ENCODE measurements at regions not wholly inside any gene's neighbourhood (a gene's known extent, or its start where the extent isn't known, plus 50 kb on each side); places are given as distances from the start of the nearest gene placed in this dataset.

DNA sequence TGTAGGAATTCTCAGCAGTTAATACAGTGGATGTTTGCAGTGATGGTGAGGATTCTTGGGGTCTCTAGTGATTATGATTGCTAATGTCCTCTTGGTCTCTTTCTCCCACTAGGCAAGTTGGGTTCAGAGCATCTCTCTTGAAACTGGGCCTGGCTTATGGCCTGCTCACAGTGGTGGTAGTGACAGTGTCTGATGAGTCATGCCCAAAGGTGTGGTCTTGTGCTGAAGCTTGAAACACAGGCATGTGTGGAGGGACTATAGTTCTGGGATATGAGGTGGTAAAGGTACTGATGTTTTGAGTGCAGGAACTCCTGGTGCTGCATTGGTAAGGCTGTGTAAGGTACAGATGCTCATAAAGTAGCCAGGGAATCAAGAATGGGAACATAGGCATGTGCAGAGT is 231.1 kb downstream of the FAM170A start:
- no peak for DNase-seq
- no peak overlapping the region for H3K27ac ChIP-seq
- no peaks in the 10 kb centered on the region for H3K4me1 ChIP-seq
- no peak overlapping the region for H3K4me3 ChIP-seq
- H3K9me3 ChIP-seq: peaks cover 0 to 2% (median 0%) of the 10 kb centered on the region in 4 donors
- no peaks in the 10 kb centered on the region for H3K36me3 ChIP-seq
- intact Hi-C loops (cut with DNase I): no loop called here
- H3K27me3 ChIP-seq: no peaks in the 10 kb centered on the region
- TF ChIP-seq POLR2A (IDR thresholded peaks at IDR 0.05): no peak
- TF ChIP-seq CTCF (IDR thresholded peaks at IDR 0.05): no peak
- no peak for TF ChIP-seq POLR2AphosphoS5 (IDR thresholded peaks at IDR 0.05)
- no peak for TF ChIP-seq EP300 (IDR thresholded peaks at IDR 0.05)

- H3K36me3 ChIP-seq: no peaks in the 10 kb centered on the region
- WGBS, 2 donors: 87 to 91% methylated on average over 4 of the region's 4 CpGs
- intact Hi-C loops (cut with DNase I): no loop called here
- H3K4me3 ChIP-seq: no peak overlapping the region
- H3K27me3 ChIP-seq: no peaks in the 10 kb centered on the region
- TF ChIP-seq POLR2AphosphoS5 (IDR thresholded peaks at IDR 0.05): no peak
- TF ChIP-seq EP300 (IDR thresholded peaks at IDR 0.05): no peak
- TF ChIP-seq CTCF (IDR thresholded peaks at IDR 0.05): no peak
- TF ChIP-seq POLR2A (IDR thresholded peaks at IDR 0.05): no peak
- H3K9me3 ChIP-seq: peaks cover 0 to 2% (median 0%) of the 10 kb centered on the region in 4 donors
- DNase-seq: no peak
- no peaks in the 10 kb centered on the region for H3K4me1 ChIP-seq
- no peak overlapping the region for H3K27ac ChIP-seq
Observed at GRCh38 chr5:119862619-119863018, 233.3 kb downstream of the FAM170A start.

DNA sequence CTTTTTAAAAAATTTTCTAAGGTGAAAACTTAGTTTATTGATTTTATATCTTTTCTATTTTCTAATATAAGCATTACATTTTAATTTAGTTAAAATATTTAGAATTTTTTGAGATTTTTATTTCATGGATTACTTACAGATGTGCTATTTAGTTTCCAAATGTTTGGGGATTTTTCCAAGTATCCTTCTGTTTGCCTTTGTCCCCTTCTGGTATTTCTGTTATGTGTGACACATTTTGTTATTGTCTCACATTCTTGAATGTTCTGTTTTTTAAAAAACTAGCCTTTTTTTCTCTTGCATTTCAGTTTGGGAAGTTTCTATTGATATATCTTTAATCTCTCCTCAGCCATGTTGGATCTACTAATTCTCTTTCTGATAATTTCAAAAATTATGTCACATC is 234.9 kb downstream of the FAM170A start:
- Histone ChIP-seq H3K27ac (no peak overlapping the region), H3K36me3 (no peaks in the 10 kb centered on the region), H3K27me3 (no peaks in the 10 kb centered on the region), H3K9me3 (peaks cover 0 to 2% (median 0%) of the 10 kb centered on the region in 4 donors), H3K4me1 (no peaks in the 10 kb centered on the region), H3K4me3 (no peak overlapping the region)
- intact Hi-C loops (cut with DNase I): no loop called here
- DNase-seq: no peak
- TF ChIP-seq POLR2AphosphoS5 (IDR thresholded peaks at IDR 0.05) (no peak), CTCF (IDR thresholded peaks at IDR 0.05) (no peak), POLR2A (IDR thresholded peaks at IDR 0.05) (no peak), EP300 (IDR thresholded peaks at IDR 0.05) (no peak)

DNA sequence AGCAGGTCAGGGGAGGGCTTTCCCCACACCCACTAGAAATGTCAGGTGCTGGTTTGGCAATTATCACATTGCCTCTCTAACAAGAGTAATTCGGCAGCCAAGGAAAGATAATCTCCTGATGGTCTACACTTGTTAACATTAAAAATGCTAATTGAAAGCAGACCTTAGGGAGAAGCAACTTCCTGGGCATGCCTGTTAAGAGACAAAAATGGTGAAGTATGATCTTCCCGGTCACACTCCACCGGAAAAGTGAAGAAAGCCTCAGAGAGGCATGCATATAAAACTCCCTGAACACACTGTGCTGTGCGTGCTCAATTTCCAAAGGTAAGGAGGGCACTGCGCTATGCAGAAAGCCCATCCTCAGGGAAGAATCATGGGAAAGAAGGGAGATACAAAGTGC is 244.3 kb downstream of the FAM170A start:
- DNase-seq: no peak
- no peak for TF ChIP-seq CTCF (IDR thresholded peaks at IDR 0.05)
- no peak for TF ChIP-seq POLR2A (IDR thresholded peaks at IDR 0.05)
- no peak for TF ChIP-seq POLR2AphosphoS5 (IDR thresholded peaks at IDR 0.05)
- TF ChIP-seq EP300 (IDR thresholded peaks at IDR 0.05): no peak
- 86 to 93% methylated on average over 5 of the region's 5 CpGs for WGBS, 2 donors
- H3K27ac ChIP-seq: no peak overlapping the region
- intact Hi-C loops (cut with DNase I): no loop called here
- peaks cover 0 to 9% (median 3%) of the 10 kb centered on the region in 4 donors for H3K4me1 ChIP-seq
- H3K36me3 ChIP-seq: no peaks in the 10 kb centered on the region
- H3K9me3 ChIP-seq: no peaks in the 10 kb centered on the region
- no peak overlapping the region for H3K4me3 ChIP-seq
- H3K27me3 ChIP-seq: no peaks in the 10 kb centered on the region

DNA sequence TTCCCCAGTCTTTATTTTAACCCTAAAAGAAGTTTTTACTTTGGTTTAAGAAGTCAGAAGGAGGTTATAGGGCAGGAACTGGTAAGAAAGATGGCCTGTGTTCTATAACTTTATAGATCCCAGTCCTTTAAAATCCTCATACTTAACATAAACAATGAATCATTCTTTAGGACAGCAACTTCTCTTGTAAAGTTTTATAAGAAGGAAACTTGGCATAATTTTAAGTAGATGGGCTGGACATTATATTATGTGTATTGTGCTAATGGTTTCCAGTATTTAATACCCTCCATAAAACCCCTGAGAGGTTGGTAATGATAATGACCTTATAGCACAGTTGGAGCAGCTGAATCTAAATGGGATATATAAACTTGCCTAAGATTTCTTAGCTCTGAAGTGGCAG is 247.2 kb downstream of the FAM170A start:
- H3K27me3 ChIP-seq: no peaks in the 10 kb centered on the region
- peaks cover 0 to 9% (median 3%) of the 10 kb centered on the region in 4 donors for H3K4me1 ChIP-seq
- no peaks in the 10 kb centered on the region for H3K9me3 ChIP-seq
- H3K36me3 ChIP-seq: no peaks in the 10 kb centered on the region
- intact Hi-C loops (cut with DNase I): no loop called here
- no peak for TF ChIP-seq POLR2AphosphoS5 (IDR thresholded peaks at IDR 0.05)
- TF ChIP-seq EP300 (IDR thresholded peaks at IDR 0.05): no peak
- TF ChIP-seq CTCF (IDR thresholded peaks at IDR 0.05): no peak
- no peak for TF ChIP-seq POLR2A (IDR thresholded peaks at IDR 0.05)
- no peak overlapping the region for H3K27ac ChIP-seq
- H3K4me3 ChIP-seq: no peak overlapping the region
- no peak for DNase-seq

Data from sigmoid colon (tissue), 6 donors.